Right lung (tissue), 2 donors: ENCODE measurements at regions not wholly inside any gene's neighbourhood (a gene's known extent, or its start where the extent isn't known, plus 50 kb on each side); places are given as distances from the start of the nearest gene placed in this dataset.
"Not testable (repeated sequence)": the region's sequence is repeated elsewhere in the genome, so short reads cannot be mapped to it uniquely, and the experiment has no call there.

Experiments
- DNase-seq, 2 donors: peaks; one replicate each; pipeline ENCODE4 v3.0.0-alpha.2; 2013

DNA sequence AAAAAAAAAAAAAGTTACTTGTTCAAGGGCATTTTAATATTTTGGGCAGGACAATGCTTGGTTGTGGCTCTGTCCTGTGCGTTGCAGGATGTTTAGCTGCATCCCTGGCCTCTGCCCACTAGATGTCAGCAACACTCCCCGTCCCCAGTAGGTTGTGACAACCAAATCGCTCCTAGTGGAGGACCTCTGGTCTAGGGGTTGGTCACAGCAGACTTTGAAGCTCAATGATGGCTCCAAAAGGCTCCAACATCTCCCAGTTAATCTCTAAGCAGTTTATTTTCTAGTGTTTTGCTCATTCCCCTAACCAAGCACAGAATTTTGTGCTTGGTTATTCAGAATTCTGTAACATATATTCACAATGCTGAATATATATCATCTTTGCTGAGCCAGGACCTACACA, 67.0 kb downstream of the CHRNA1 start:
- DNase-seq: peak; percentile 28 to 34

- DNase-seq: no peak
These were observed 69.4 kb downstream of the CHRNA1 start for GRCh38 chr2:174694920-174695319.

DNA sequence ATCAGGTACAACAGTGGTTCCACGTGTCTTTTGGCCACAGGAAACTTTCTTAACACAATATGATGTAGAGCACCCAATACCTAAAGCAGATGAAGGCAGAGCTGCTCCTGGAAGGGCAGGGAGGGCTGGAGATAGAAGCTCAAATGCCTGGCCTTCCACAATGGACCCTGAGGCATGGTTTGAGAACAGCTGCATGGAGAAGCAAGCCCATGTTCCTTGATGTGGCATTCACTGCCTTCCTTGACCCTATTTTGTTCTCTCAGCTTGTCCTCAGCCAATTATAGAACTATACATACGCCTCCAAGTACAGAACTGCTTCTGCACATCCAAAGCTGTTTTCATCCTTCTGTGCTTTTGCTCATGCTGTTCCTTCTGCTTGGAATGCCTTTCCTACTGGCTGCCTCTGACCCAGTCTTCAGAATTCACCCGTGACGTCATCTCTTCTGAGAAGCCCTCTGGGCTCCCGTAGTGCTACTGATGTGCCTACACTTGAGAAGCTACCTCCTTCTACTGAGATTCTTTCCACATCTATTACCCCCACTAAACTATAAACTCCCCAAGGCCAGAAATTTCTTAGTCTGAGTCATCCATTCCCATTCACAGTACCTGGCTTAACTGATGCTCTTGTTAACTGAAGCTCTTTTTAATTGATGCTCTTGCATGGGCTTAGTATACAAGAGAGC, 69.9 kb downstream of the CHRNA1 start:
- no peak for DNase-seq

- no peak for DNase-seq
These were observed 70.9 kb downstream of the CHRNA1 start for GRCh38 chr2:174693344-174693743.

DNA sequence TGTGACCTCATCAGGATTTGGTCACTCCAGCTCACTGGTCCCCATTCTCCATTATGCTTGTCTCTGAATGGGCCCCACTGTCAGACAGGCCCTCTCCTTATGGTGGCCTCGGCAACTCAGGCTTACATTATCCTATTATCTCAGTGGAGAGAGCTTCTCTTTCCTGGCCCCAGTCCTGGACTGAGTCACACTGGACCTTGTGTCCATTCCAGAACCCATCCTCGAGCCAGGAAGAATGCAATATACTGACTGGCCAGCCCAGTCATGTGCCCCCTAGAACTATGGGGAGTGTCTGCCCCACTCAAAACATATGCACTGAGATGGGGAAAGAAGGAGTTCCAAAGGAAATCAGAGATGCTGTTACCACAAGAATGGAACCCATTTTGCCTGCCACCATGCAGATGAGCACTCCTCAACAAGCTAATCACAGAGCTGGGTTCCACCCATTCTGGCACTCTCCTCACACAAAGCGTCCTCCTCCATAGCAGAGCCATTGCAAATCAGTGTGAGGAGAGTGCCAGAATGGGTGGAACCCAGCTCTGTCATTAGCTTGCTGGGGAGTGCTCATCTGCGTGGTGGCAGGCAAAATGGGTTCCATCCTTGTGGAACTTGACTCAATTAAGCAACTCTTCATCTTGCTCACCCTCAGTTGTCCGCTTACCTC, 71.9 kb downstream of the CHRNA1 start:
- DNase-seq: no peak

GRCh38 chr2:174691201-174691779, 73.0 kb downstream of the CHRNA1 start:
- no peak for DNase-seq

DNA sequence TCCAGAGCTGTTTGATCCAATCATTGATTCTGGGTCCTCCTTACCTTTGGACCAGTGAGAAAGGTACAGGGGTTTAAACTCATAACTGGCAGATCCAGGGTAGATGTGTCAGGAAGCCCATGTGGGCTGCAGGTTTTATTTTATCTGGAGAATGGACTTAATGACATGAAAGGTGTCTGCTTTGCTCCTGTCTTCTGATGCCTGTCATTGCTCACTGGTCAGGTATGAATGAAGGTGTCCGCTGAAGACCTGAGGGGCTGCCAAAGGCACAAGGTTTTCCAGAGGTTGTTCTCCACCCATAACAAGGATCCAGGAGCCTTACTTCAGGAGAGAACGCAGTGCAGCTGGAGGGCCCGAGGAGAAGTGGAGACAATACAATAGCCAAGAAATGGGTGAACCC, 74.2 kb downstream of the CHRNA1 start:
- DNase-seq: no peak

- no peak for DNase-seq
These were observed 76.2 kb downstream of the CHRNA1 start for GRCh38 chr2:174688079-174688478.

DNA sequence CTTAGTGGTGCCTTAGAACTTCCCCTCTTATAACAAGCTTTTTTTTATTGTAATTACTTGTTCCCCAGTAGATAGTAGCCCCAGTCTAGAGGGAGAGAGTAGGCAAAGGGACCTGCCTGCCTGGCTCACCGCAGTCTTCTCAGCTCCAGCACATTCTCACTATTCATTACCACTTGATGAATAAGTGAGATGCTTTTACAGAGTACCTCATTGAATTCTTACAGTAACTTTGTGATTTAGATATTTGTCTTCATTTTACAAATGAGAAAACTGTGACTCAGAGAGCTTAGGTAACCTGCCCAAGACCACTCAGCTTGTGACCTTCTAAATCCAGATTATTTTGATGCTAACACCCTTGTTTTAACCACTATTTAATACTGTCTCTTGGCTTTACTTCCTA, 77.8 kb downstream of the CHRNA1 start:
- no peak for DNase-seq

DNA sequence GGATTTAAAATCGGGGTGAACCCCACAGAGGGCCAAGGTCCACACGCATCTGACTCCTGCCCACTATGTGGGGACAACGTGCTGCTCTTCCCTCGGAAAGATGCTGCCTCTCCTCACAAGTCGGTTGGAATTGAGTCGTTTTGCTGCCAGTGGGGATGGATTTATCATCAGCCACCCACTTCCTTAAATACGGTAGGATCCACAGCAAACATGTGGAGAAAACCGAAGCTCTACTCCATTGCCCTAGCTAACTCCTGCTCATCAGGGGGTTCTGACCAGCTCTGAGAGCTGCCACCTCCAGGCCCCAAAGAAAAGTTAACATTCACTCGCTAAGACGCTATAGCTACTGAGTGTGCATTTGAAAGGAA, 80.9 kb downstream of the CHRNA1 start:
- peak; percentile 27 to 34 for DNase-seq

- DNase-seq: peak; percentile 56 to 70
These were observed 81.5 kb downstream of the CHRNA1 start for GRCh38 chr2:174682578-174683391.

GRCh38 chr2:174682007-174682577, 82.2 kb downstream of the CHRNA1 start:
- peak in 1 of 2 donors; percentile 43 for DNase-seq

GRCh38 chr2:174681099-174682006, 82.9 kb downstream of the CHRNA1 start:
- DNase-seq: peak in 1 of 2 donors; percentile 43

- DNase-seq: no peak
These were observed 82.6 kb upstream of the WIPF1 start for GRCh38 chr2:174680221-174680620.

- no peak for DNase-seq
These were observed 80.8 kb upstream of the WIPF1 start for GRCh38 chr2:174678395-174678794.

DNA sequence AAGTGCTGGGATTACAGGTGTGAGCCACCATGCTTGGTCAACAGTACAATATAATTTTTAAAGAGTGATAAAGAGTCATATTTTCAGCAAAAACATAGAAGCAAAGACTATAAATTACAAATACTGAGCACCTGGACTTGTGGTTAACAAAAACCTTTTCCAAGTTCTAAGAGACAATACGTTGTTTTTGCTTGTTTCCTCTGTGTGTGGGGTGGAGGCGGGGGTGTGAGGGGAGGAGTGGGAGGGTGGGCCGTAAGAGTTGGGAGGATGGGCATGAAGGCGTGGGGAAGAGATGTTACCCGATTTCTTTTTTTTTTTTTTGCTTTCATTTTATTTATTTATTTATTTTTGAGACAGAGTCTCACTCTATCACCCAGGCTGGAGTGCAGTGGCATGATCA, 78.0 kb upstream of the WIPF1 start:
- DNase-seq: no peak

DNA sequence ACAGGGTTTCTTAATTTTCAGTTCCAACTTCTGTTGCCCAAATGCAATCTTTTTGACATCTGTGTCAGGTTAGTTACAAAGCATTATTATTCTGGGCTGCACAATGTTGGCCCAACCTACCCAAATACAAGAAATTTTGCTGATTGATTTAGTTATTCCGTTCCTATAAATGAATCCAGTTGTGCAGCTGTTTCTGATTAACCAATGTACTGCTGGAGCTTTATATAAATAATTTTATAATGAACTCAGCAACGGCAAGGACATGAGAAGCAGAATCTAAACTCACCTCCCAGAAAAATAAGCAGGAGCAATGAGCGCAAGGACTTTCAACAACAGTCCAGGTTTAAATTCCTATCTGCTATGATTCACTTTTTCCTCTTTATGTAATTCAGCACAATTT, 76.3 kb upstream of the WIPF1 start:
- DNase-seq: no peak

- no peak for DNase-seq
These were observed 75.8 kb upstream of the WIPF1 start for GRCh38 chr2:174673440-174673839.

GRCh38 chr2:174671532-174671931, 73.9 kb upstream of the WIPF1 start:
- not testable (repeated sequence) for DNase-seq

DNA sequence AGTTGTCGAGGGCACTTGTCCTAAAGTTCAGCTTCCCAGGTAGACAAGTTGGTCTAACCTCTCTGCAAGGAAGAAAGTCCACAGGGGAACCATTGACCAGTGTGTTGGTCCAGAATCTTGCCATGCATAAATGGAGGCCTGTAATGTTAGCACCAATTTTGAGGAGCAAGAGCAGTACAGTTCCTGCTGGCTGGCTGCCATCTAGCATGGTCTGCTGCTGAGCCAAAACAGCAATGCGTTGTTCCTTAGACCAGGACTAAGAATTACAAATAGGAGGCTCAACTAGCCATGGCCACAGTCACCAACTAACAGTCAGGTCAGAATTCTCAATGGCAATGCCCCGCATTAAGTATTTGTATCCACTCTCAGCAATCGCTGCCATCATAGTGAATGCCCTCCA, 72.8 kb upstream of the WIPF1 start:
- no peak for DNase-seq

GRCh38 chr2:174669336-174669735, 71.7 kb upstream of the WIPF1 start:
- no peak for DNase-seq
